Activated naive CD4-positive, alpha-beta T cell treated with anti-CD3 and anti-CD28 coated beads for 36 hours (primary cell): ENCODE measurements at regions not wholly inside any gene's neighbourhood (a gene's known extent, or its start where the extent isn't known, plus 50 kb on each side); places are given as distances from the start of the nearest gene placed in this dataset.
"Not testable (repeated sequence)": the region's sequence is repeated elsewhere in the genome, so short reads cannot be mapped to it uniquely, and the experiment has no call there.

ENCODE experiments used
- CTCF ChIA-PET: fragments of 350-600 bp; sonication (Branson Sonifier 250); formaldehyde crosslinking; loops from one replicate; lab custom pipeline; 2021; ENCODE audit warnings: antibody characterized with exemption; lab: Charles Lee
- DNase-seq: peaks from one replicate; pipeline ENCODE4 v3.0.0-alpha.2; 2020
- H3K27ac Mint-ChIP-seq: one replicate; pipeline ENCODE4 v1.8.0; 2021; ENCODE audit warnings: mild to moderate bottlenecking, mixed read lengths
- H3K27me3 Mint-ChIP-seq: one replicate; pipeline ENCODE4 v1.8.0; 2021; ENCODE audit warnings: low read depth, mixed read lengths
- H3K36me3 Mint-ChIP-seq: one replicate; pipeline ENCODE4 v1.8.0; 2021; ENCODE audit warnings: low read depth, mixed read lengths
- H3K4me1 Mint-ChIP-seq: one replicate; pipeline ENCODE4 v1.8.0; 2021; ENCODE audit warnings: low read depth, mixed read lengths
- H3K4me3 Mint-ChIP-seq: one replicate; pipeline ENCODE4 v1.8.0; 2021; ENCODE audit warnings: mild to moderate bottlenecking, moderate library complexity, mixed read lengths
- H3K9me3 Mint-ChIP-seq: one replicate; pipeline ENCODE4 v1.8.0; 2021; ENCODE audit warnings: mixed read lengths
- intact Hi-C: fragments of 100-400 bp; cut with micrococcal nuclease; formaldehyde crosslinking; loops from one replicate; pipeline ENCODE4 v1.15.1; 2023

- CTCF ChIA-PET: no interaction called here
- H3K27me3 Mint-ChIP-seq: no peaks in the 10 kb centered on the region
- intact Hi-C loops: no loop called here
- DNase-seq: no peak
- peaks cover 4% of the 10 kb centered on the region for H3K9me3 Mint-ChIP-seq
- H3K27ac Mint-ChIP-seq: no peak overlapping the region
- no peaks in the 10 kb centered on the region for H3K4me1 Mint-ChIP-seq
- H3K36me3 Mint-ChIP-seq: peaks cover 3% of the 10 kb centered on the region
- no peak overlapping the region for H3K4me3 Mint-ChIP-seq
Measured at GRCh38 chr17:13885953-13886889, 183.1 kb upstream of the COX10 start.

GRCh38 chr17:13888056-13888609, 181.2 kb upstream of the COX10 start:
- Mint-ChIP-seq H3K27me3 (no peaks in the 10 kb centered on the region), H3K4me1 (no peaks in the 10 kb centered on the region), H3K36me3 (no peaks in the 10 kb centered on the region), H3K9me3 (no peaks in the 10 kb centered on the region), H3K4me3 (no peak overlapping the region), H3K27ac (no peak overlapping the region)
- CTCF ChIA-PET: interaction anchor here (0.6 kb wide), 2 partner anchors 12 to 276 kb away, joined by 3 to 4 read pairs; no protein-coding TSS in a partner anchor
- DNase-seq: no peak
- intact Hi-C loops: no loop called here

- H3K4me3 Mint-ChIP-seq, H3K9me3 Mint-ChIP-seq, H3K4me1 Mint-ChIP-seq, CTCF ChIA-PET, DNase-seq, H3K27me3 Mint-ChIP-seq, H3K27ac Mint-ChIP-seq, H3K36me3 Mint-ChIP-seq, intact Hi-C loops: not testable (repeated sequence)
Measured at GRCh38 chr17:13908971-13909370, 160.3 kb upstream of the COX10 start.

GRCh38 chr17:13909901-13910519, 159.3 kb upstream of the COX10 start:
- intact Hi-C loops: loop anchor here (10.0 kb wide), 1 partner anchor 315 kb away; no protein-coding TSS in a partner anchor
- Mint-ChIP-seq H3K27me3 (no peaks in the 10 kb centered on the region), H3K4me1 (no peaks in the 10 kb centered on the region), H3K4me3 (no peak overlapping the region), H3K9me3 (peaks cover 5% of the 10 kb centered on the region), H3K27ac (no peak overlapping the region), H3K36me3 (no peaks in the 10 kb centered on the region)
- DNase-seq: no peak
- CTCF ChIA-PET: interaction anchor here (0.6 kb wide), 1 partner anchor 167 kb away, joined by 3 read pairs; no protein-coding TSS in a partner anchor

- Mint-ChIP-seq H3K9me3 (peaks cover 5% of the 10 kb centered on the region), H3K36me3 (no peaks in the 10 kb centered on the region), H3K4me1 (no peaks in the 10 kb centered on the region), H3K4me3 (no peak overlapping the region), H3K27ac (no peak overlapping the region), H3K27me3 (no peaks in the 10 kb centered on the region)
- intact Hi-C loops: loop anchor here (10.0 kb wide), 1 partner anchor 323 kb away; no protein-coding TSS in a partner anchor
- no peak for DNase-seq
- CTCF ChIA-PET: no interaction called here
Measured at GRCh38 chr17:13917634-13918033, 151.7 kb upstream of the COX10 start.

GRCh38 chr17:13918247-13918646, 151.1 kb upstream of the COX10 start:
- intact Hi-C loops: loop anchor here (10.0 kb wide), 1 partner anchor 323 kb away; no protein-coding TSS in a partner anchor
- no peaks in the 10 kb centered on the region for H3K4me1 Mint-ChIP-seq
- H3K4me3 Mint-ChIP-seq: no peak overlapping the region
- no peaks in the 10 kb centered on the region for H3K27me3 Mint-ChIP-seq
- no peak for DNase-seq
- no peak overlapping the region for H3K27ac Mint-ChIP-seq
- H3K36me3 Mint-ChIP-seq: no peaks in the 10 kb centered on the region
- no peaks in the 10 kb centered on the region for H3K9me3 Mint-ChIP-seq
- CTCF ChIA-PET: no interaction called here

GRCh38 chr17:13919818-13920217, 149.5 kb upstream of the COX10 start:
- Mint-ChIP-seq H3K36me3 (no peaks in the 10 kb centered on the region), H3K4me1 (no peaks in the 10 kb centered on the region), H3K9me3 (no peaks in the 10 kb centered on the region), H3K27me3 (no peaks in the 10 kb centered on the region), H3K4me3 (no peak overlapping the region), H3K27ac (no peak overlapping the region)
- intact Hi-C loops: loop anchor here (10.0 kb wide), 1 partner anchor 325 kb away; no protein-coding TSS in a partner anchor
- DNase-seq: no peak
- CTCF ChIA-PET: no interaction called here

GRCh38 chr17:13920413-13920812, 148.9 kb upstream of the COX10 start:
- Mint-ChIP-seq H3K9me3 (no peaks in the 10 kb centered on the region), H3K4me3 (no peak overlapping the region), H3K27ac (no peak overlapping the region), H3K36me3 (no peaks in the 10 kb centered on the region), H3K4me1 (no peaks in the 10 kb centered on the region), H3K27me3 (no peaks in the 10 kb centered on the region)
- no peak for DNase-seq
- intact Hi-C loops: no loop called here
- CTCF ChIA-PET: no interaction called here

GRCh38 chr17:13921841-13922776, 147.2 kb upstream of the COX10 start:
- no peak for DNase-seq
- Mint-ChIP-seq H3K4me3 (no peak overlapping the region), H3K27me3 (no peaks in the 10 kb centered on the region), H3K27ac (no peak overlapping the region), H3K36me3 (no peaks in the 10 kb centered on the region), H3K9me3 (no peaks in the 10 kb centered on the region), H3K4me1 (no peaks in the 10 kb centered on the region)
- CTCF ChIA-PET: interaction anchor here (0.6 kb wide), 1 partner anchor 506 kb away, joined by 3 read pairs; no protein-coding TSS in a partner anchor
- intact Hi-C loops: no loop called here

- Mint-ChIP-seq H3K27ac (no peak overlapping the region), H3K36me3 (no peaks in the 10 kb centered on the region), H3K4me1 (no peaks in the 10 kb centered on the region), H3K9me3 (no peaks in the 10 kb centered on the region), H3K4me3 (no peak overlapping the region), H3K27me3 (no peaks in the 10 kb centered on the region)
- CTCF ChIA-PET: no interaction called here
- intact Hi-C loops: no loop called here
- no peak for DNase-seq
Measured at GRCh38 chr17:13922885-13923284, 146.4 kb upstream of the COX10 start.

GRCh38 chr17:13925579-13925978, 143.7 kb upstream of the COX10 start:
- no peaks in the 10 kb centered on the region for H3K27me3 Mint-ChIP-seq
- no peak overlapping the region for H3K4me3 Mint-ChIP-seq
- H3K27ac Mint-ChIP-seq: no peak overlapping the region
- H3K9me3 Mint-ChIP-seq: no peaks in the 10 kb centered on the region
- DNase-seq: no peak
- intact Hi-C loops: no loop called here
- no peaks in the 10 kb centered on the region for H3K4me1 Mint-ChIP-seq
- CTCF ChIA-PET: no interaction called here
- H3K36me3 Mint-ChIP-seq: no peaks in the 10 kb centered on the region
